ENCODE measurements at regions not wholly inside any gene's neighbourhood (a gene's known extent, or its start where the extent isn't known, plus 50 kb on each side); places are given as distances from the start of the nearest gene placed in this dataset.

GRCh38 chr20:40743141-40743775 lies 54.2 kb upstream of the MAFB start:
- TF ChIP-seq JUND (IDR thresholded peaks at IDR 0.05; ENCODE audit: borderline replicate concordance, low read depth, low read length) (no peak), JUND (tag; IDR thresholded peaks at IDR 0.05; ENCODE audit: borderline replicate concordance, low read depth, low read length) (no peak), MEF2A (IDR thresholded peaks at IDR 0.05; ENCODE audit: control insufficient read depth, low read depth, low read length) (no peak), UBTF (IDR thresholded peaks at IDR 0.05; ENCODE audit: borderline replicate concordance in 1 of 2, low read depth in 2 of 2, low read length in 2 of 2) (no peak), CTCF (IDR thresholded peaks at IDR 0.05 in 2 of 3, conservative IDR thresholded peaks at IDR 0.05 in 1 of 3; ENCODE audit: insufficient read depth in 2 of 3, low read depth in 1 of 3, low read length in 3 of 3) (no peak), CAMTA2 (CRISPR knock-in tag; conservative IDR thresholded peaks at IDR 0.05) (no peak), CHD1 (IDR thresholded peaks at IDR 0.05; ENCODE audit: low read length) (no peak), EZH2 (IDR thresholded peaks at IDR 0.05; ENCODE audit: borderline replicate concordance, low read depth, low read length) (no peak), SP2 (IDR thresholded peaks at IDR 0.05; ENCODE audit: extremely low read depth, low read depth, low read length, poor library complexity, severe bottlenecking) (no peak), HDAC2 (IDR thresholded peaks at IDR 0.05) (no peak), TEAD4 (IDR thresholded peaks at IDR 0.05; ENCODE audit: low read length) (no peak), TEAD4 (CRISPR knock-in tag; IDR thresholded peaks at IDR 0.05; ENCODE audit: borderline replicate concordance) (no peak), ETV6 (IDR thresholded peaks at IDR 0.05; ENCODE audit: borderline replicate concordance in 1 of 2, low read depth in 2 of 2, low read length in 1 of 2) (no peak), ETV6 (CRISPR knock-in tag; IDR thresholded peaks at IDR 0.05; ENCODE audit: borderline replicate concordance) (no peak), NR0B1 (IDR thresholded peaks at IDR 0.05; ENCODE audit: partially characterized antibody) (no peak), SMAD1 (IDR thresholded peaks at IDR 0.05; ENCODE audit: low read depth, low read length, partially characterized antibody) (no peak), NKRF (IDR thresholded peaks at IDR 0.05; ENCODE audit: borderline replicate concordance) (no peak)

Measured in K562 (cell line).